IMR-90 (cell line): ENCODE measurements at regions not wholly inside any gene's neighbourhood (a gene's known extent, or its start where the extent isn't known, plus 50 kb on each side); places are given as distances from the start of the nearest gene placed in this dataset.

ENCODE experiments used
- ATAC-seq: fragments of 200-7000 bp; cut with Tn5 transposase; 2 replicates; pipeline ENCODE4 v1.9.1; 2020; ENCODE audit warnings: low read depth, mild to moderate bottlenecking, moderate library complexity
- BruUV-seq: library from RNA; stranded (reverse); fragments of 400-500 nt; replicated peaks from 2 replicates; lab custom pipeline; 2021; lab: Mats Ljungman, UMichigan
- CTCF ChIA-PET: fragments of 300-600 bp; formaldehyde crosslinking; extraction: SDS; loops from one replicate; lab custom pipeline; 2021; ENCODE audit warnings: antibody characterized with exemption; lab: Yijun Ruan, JAX
- POLR2A ChIA-PET: fragments of 300-600 bp; sonication (Branson Sonifier 250); formaldehyde crosslinking; loops from one replicate; lab custom pipeline; 2022; ENCODE audit warnings: antibody characterized with exemption; ENCODE audit not compliant: unreplicated experiment; lab: Charles Lee
- DNase-seq: peaks from one replicate; pipeline ENCODE4 v3.0.0; 2013
- H2AFZ ChIP-seq: replicated peaks from 2 replicates; pipeline ENCODE3; 2013; ENCODE audit warnings: low read length, mild to moderate bottlenecking; ENCODE audit not compliant: poor library complexity
- H2AK5ac ChIP-seq: 2 replicates; pipeline ENCODE4 v1.6.1; 2013; ENCODE audit warnings: low read depth, low read length, inconsistent platforms
- H2AK9ac ChIP-seq: replicated peaks from 2 replicates; pipeline ENCODE3; 2013; ENCODE audit warnings: mild to moderate bottlenecking, low read depth, low read length, moderate library complexity; ENCODE audit not compliant: poor library complexity
- H2BK120ac ChIP-seq: 2 replicates; pipeline ENCODE4 v1.6.1; 2013; ENCODE audit warnings: low read depth, low read length, inconsistent platforms
- H2BK15ac ChIP-seq: 3 replicates; pipeline ENCODE4 v1.6.1; 2013; ENCODE audit warnings: low read depth, low read length, inconsistent platforms
- H2BK20ac ChIP-seq: 2 replicates; pipeline ENCODE4 v1.6.1; 2013; ENCODE audit warnings: low read depth, mild to moderate bottlenecking, inconsistent platforms, low read length, moderate library complexity
- H2BK5ac ChIP-seq: 2 replicates; pipeline ENCODE4 v1.6.1; 2013; ENCODE audit warnings: mild to moderate bottlenecking, low read depth, low read length, inconsistent platforms; ENCODE audit not compliant: poor library complexity, severe bottlenecking
- H3K14ac ChIP-seq: replicated peaks from 2 replicates; pipeline ENCODE4 v1.6.1; 2013; ENCODE audit warnings: low read depth, low read length, inconsistent platforms
- H3K18ac ChIP-seq: 2 replicates; pipeline ENCODE4 v1.6.1; 2013; ENCODE audit warnings: low read depth, low read length, control low read depth
- H3K23ac ChIP-seq: 2 replicates; pipeline ENCODE4 v1.6.1; 2013; ENCODE audit warnings: low read depth, low read length, inconsistent platforms
- H3K27ac ChIP-seq: 2 replicates; pipeline ENCODE4 v1.5.1; 2013; ENCODE audit warnings: mild to moderate bottlenecking, control low read depth, low read length; ENCODE audit not compliant: insufficient read depth
- H3K27me3 ChIP-seq: 2 replicates; pipeline ENCODE4 v1.6.1; 2013; ENCODE audit warnings: low read length; ENCODE audit not compliant: control insufficient read depth, insufficient read depth
- H3K36me3 ChIP-seq: 2 replicates; pipeline ENCODE4 v1.6.1; 2013; ENCODE audit warnings: low read length, mixed read lengths; ENCODE audit not compliant: control insufficient read depth, insufficient read depth
- H3K4ac ChIP-seq: 2 replicates; pipeline ENCODE4 v1.6.1; 2013; ENCODE audit warnings: low read depth, low read length, inconsistent platforms
- H3K4me1 ChIP-seq: 2 replicates; pipeline ENCODE4 v1.6.1; 2013; ENCODE audit warnings: low read length, mixed read lengths; ENCODE audit not compliant: control insufficient read depth, insufficient read depth
- H3K4me2 ChIP-seq: 2 replicates; pipeline ENCODE4 v1.6.1; 2013; ENCODE audit warnings: low read depth, mild to moderate bottlenecking, control low read depth, low read length, moderate library complexity
- H3K4me3 ChIP-seq: 2 replicates; pipeline ENCODE4 v1.5.1; 2013; ENCODE audit warnings: low read depth, mild to moderate bottlenecking, control low read depth, low read length, moderate library complexity; ENCODE audit not compliant: insufficient read depth
- H3K56ac ChIP-seq: 2 replicates; pipeline ENCODE4 v1.6.1; 2013; ENCODE audit warnings: low read length, inconsistent platforms; ENCODE audit not compliant: insufficient read depth; ENCODE audit errors: extremely low read depth
- H3K79me1 ChIP-seq, 2 experiments: 2 replicates each; pipeline ENCODE4 v1.6.1; 2013; ENCODE audit warnings: low read length in 2 of 2, inconsistent platforms in 1 of 2, low read depth in 1 of 2
- H3K9ac ChIP-seq: 2 replicates; pipeline ENCODE4 v1.6.1; 2013; ENCODE audit warnings: low read depth, low read length, control low read depth
- H3K9me1 ChIP-seq: 2 replicates; pipeline ENCODE4 v1.6.1; 2013; ENCODE audit warnings: low read length, inconsistent platforms; ENCODE audit not compliant: insufficient read depth
- H3K9me3 ChIP-seq: 2 replicates; pipeline ENCODE4 v1.6.1; 2013; ENCODE audit warnings: low read length; ENCODE audit not compliant: control insufficient read depth, insufficient read depth
- H4K20me1 ChIP-seq: 2 replicates; pipeline ENCODE4 v1.6.1; 2013; ENCODE audit warnings: low read length, inconsistent platforms; ENCODE audit not compliant: insufficient read depth
- H4K5ac ChIP-seq: 2 replicates; pipeline ENCODE4 v1.6.1; 2013; ENCODE audit warnings: mild to moderate bottlenecking, low read depth, low read length, control low read depth
- H4K8ac ChIP-seq, 2 experiments: 2 replicates each; pipeline ENCODE4 v1.6.1; 2013; ENCODE audit warnings: low read depth in 2 of 2, low read length in 2 of 2, control low read depth in 1 of 2, inconsistent platforms in 1 of 2
- H4K91ac ChIP-seq: 2 replicates; pipeline ENCODE4 v1.6.1; 2013; ENCODE audit warnings: low read depth, low read length, inconsistent platforms; ENCODE audit not compliant: insufficient read depth
- BHLHE40 ChIP-seq: fragments of 150-350 bp; IDR thresholded peaks from 2 replicates; pipeline ENCODE4 v1.6.1; 2016; ENCODE audit warnings: mild to moderate bottlenecking, low read depth, low read length
- CEBPB ChIP-seq: IDR thresholded peaks from 2 replicates; pipeline ENCODE4 v1.6.1; 2012; ENCODE audit warnings: low read depth, low read length, improper control_type of control experiment
- CHD1 ChIP-seq: IDR thresholded peaks from 2 replicates; pipeline ENCODE4 v1.6.1; 2012; ENCODE audit warnings: low read depth, low read length, improper control_type of control experiment
- ELK1 ChIP-seq: fragments of 150-350 bp; IDR thresholded peaks from 2 replicates; pipeline ENCODE4 v1.6.1; 2016; ENCODE audit warnings: low read depth, mild to moderate bottlenecking, low read length, moderate library complexity, borderline replicate concordance
- MAFK ChIP-seq: IDR thresholded peaks from 2 replicates; pipeline ENCODE4 v1.6.1; 2012; ENCODE audit warnings: low read depth, low read length, improper control_type of control experiment
- MAZ ChIP-seq: IDR thresholded peaks from 2 replicates; pipeline ENCODE4 v1.6.1; 2012; ENCODE audit warnings: low read depth, mild to moderate bottlenecking, low read length, improper control_type of control experiment, moderate library complexity, borderline replicate concordance
- RCOR1 ChIP-seq: IDR thresholded peaks from 2 replicates; pipeline ENCODE4 v1.6.1; 2012; ENCODE audit warnings: mild to moderate bottlenecking, low read length, improper control_type of control experiment; ENCODE audit not compliant: insufficient replicate concordance
- SMC3 ChIP-seq: fragments of 150-350 bp; IDR thresholded peaks from 2 replicates; pipeline ENCODE4 v1.6.1; 2016; ENCODE audit warnings: low read depth, mild to moderate bottlenecking, antibody characterized with exemption, low read length, moderate library complexity
- WGBS, 2 experiments: methylation state at CpG; one replicate each; pipeline versions ENCODE4 v1.1.5 to v1.1.7; 2013; ENCODE audit warnings: missing lambda C conversion rate in 2 of 2; ENCODE audit not compliant: insufficient read length in 1 of 2; ENCODE audit errors: extremely low coverage in 2 of 2; 5-methylcytosine and 5-hydroxymethylcytosine counted together
- dilution Hi-C: fragments of 300-500 bp; cut with HindIII; formaldehyde crosslinking; loops from one replicate; pipeline ENCODE4 v1.14.3; 2018; ENCODE audit warnings: low sequenced_read_pairs; ENCODE audit not compliant: unreplicated experiment
- in situ Hi-C: fragments of 300-500 bp; cut with MboI; formaldehyde crosslinking; loops from 3 replicates; pipeline ENCODE4 v1.14.3; 2019; ENCODE audit warnings: low sequenced_read_pairs, inconsistent platforms, mixed read lengths
- intact Hi-C: fragments of 100-400 bp; cut with micrococcal nuclease; formaldehyde crosslinking; loops from 2 replicates; pipeline ENCODE4 v1.10.0; 2022

- TF ChIP-seq SMC3 (no peak), CHD1 (no peak), BHLHE40 (no peak), MAFK (peak; percentile 86), RCOR1 (no peak), MAZ (no peak), ELK1 (no peak), CEBPB (no peak)
- Histone ChIP-seq H2AFZ (no peak overlapping the region), H3K27me3 (no peaks in the 10 kb centered on the region), H3K79me1 (no peaks in the 10 kb centered on the region), H4K20me1 (no peaks in the 10 kb centered on the region), H2AK9ac (no peak overlapping the region), H3K56ac (no peak overlapping the region), H4K5ac (no peak overlapping the region), H3K4ac (no peak overlapping the region), H3K9me1 (no peaks in the 10 kb centered on the region), H3K9ac (no peak overlapping the region), H4K8ac (no peak overlapping the region), H3K9me3 (peaks cover 11% of the 10 kb centered on the region), H4K91ac (no peak overlapping the region), H3K4me3 (no peak overlapping the region), H2BK15ac (no peak overlapping the region), H3K23ac (no peak overlapping the region), H3K36me3 (no peaks in the 10 kb centered on the region), H3K4me2 (no peak overlapping the region), H2AK5ac (no peak overlapping the region), H3K4me1 (no peaks in the 10 kb centered on the region), H3K14ac (no peak overlapping the region), H2BK5ac (no peak overlapping the region), H2BK20ac (no peak overlapping the region), H3K18ac (no peak overlapping the region), H3K27ac (no peak overlapping the region), H2BK120ac (no peak overlapping the region)
- ChIA-PET CTCF (no interaction called here), POLR2A (no interaction called here)
- no TSS peak for BruUV-seq
- ATAC-seq (no peak), DNase-seq (no peak)
- in situ Hi-C loops = no loop called here
- dilution Hi-C loops = no loop called here
- intact Hi-C loops = no loop called here
- WGBS, 2 experiments = no CpG with 5 or more reads among the region's 1 CpG
Observed at GRCh38 chr2:194352505-194352904, 1304.5 kb upstream of the SLC39A10 start.
